NT2/D1 (cell line): ENCODE measurements at regions not wholly inside any gene's neighbourhood (a gene's known extent, or its start where the extent isn't known, plus 50 kb on each side); places are given as distances from the start of the nearest gene placed in this dataset.
"Not testable (repeated sequence)": the region's sequence is repeated elsewhere in the genome, so short reads cannot be mapped to it uniquely, and the experiment has no call there.

ENCODE experiments used
- DNase-seq: peaks from one replicate; pipeline ENCODE4 v3.0.0-alpha.2; 2011; ENCODE audit warnings: low read depth, low spot score
- H3K27me3 ChIP-seq: 2 replicates; pipeline ENCODE4 v1.6.0; 2011; ENCODE audit warnings: mild to moderate bottlenecking; ENCODE audit not compliant: insufficient read length, insufficient read depth
- H3K36me3 ChIP-seq: 2 replicates; pipeline ENCODE4 v1.6.1; 2011; ENCODE audit warnings: mild to moderate bottlenecking, low read length, mixed read lengths; ENCODE audit not compliant: insufficient read depth, insufficient read length
- H3K4me1 ChIP-seq: 2 replicates; pipeline ENCODE4 v1.5.1; 2011; ENCODE audit not compliant: insufficient read depth, insufficient read length
- H3K4me3 ChIP-seq: 2 replicates; pipeline ENCODE4 v1.5.1; 2011; ENCODE audit warnings: low read depth; ENCODE audit not compliant: insufficient read length
- H3K9ac ChIP-seq: 2 replicates; pipeline ENCODE4 v1.6.0; 2011; ENCODE audit warnings: low read depth; ENCODE audit not compliant: insufficient read length
- H3K9me3 ChIP-seq: 2 replicates; pipeline ENCODE4 v1.5.1; 2011; ENCODE audit warnings: mild to moderate bottlenecking, low read length; ENCODE audit not compliant: insufficient read depth
- SUZ12 ChIP-seq: IDR thresholded peaks from 2 replicates; pipeline ENCODE4 v1.6.1; 2011; ENCODE audit not compliant: insufficient read length, insufficient read depth; ENCODE audit errors: extremely low read depth
- YY1 ChIP-seq: IDR thresholded peaks from 2 replicates; pipeline ENCODE4 v1.6.1; 2011; ENCODE audit not compliant: insufficient read length, insufficient read depth
- ZNF274 ChIP-seq: IDR thresholded peaks from 2 replicates; pipeline ENCODE4 v1.6.1; 2011; ENCODE audit warnings: mild to moderate bottlenecking, low read depth, low read length

- DNase-seq, result no peak
- Histone ChIP-seq H3K9me3 (no peaks in the 10 kb centered on the region), H3K4me3 (no peak overlapping the region), H3K27me3 (no peaks in the 10 kb centered on the region), H3K4me1 (no peaks in the 10 kb centered on the region), H3K36me3 (no peaks in the 10 kb centered on the region), H3K9ac (no peak overlapping the region)
- TF ChIP-seq YY1, result no peak
- no peak for TF ChIP-seq ZNF274
- TF ChIP-seq SUZ12, result no peak
Observed at GRCh38 chr21:28688381-28688780, 304.3 kb downstream of the LTN1 start.

- DNase-seq, result no peak
- H3K27me3 ChIP-seq, result no peaks in the 10 kb centered on the region
- H3K4me1 ChIP-seq, result no peaks in the 10 kb centered on the region
- H3K9ac ChIP-seq, result no peak overlapping the region
- H3K36me3 ChIP-seq, result no peaks in the 10 kb centered on the region
- no peaks in the 10 kb centered on the region for H3K9me3 ChIP-seq
- H3K4me3 ChIP-seq, result no peak overlapping the region
- TF ChIP-seq YY1, result no peak
- TF ChIP-seq ZNF274, result no peak
- no peak for TF ChIP-seq SUZ12
Observed at GRCh38 chr21:28687586-28687985, 305.1 kb downstream of the LTN1 start.

GRCh38 chr21:28683982-28684752 is 308.5 kb downstream of the LTN1 start:
- Histone ChIP-seq H3K36me3 (no peaks in the 10 kb centered on the region), H3K27me3 (no peaks in the 10 kb centered on the region), H3K9ac (no peak overlapping the region), H3K4me3 (no peak overlapping the region), H3K9me3 (no peaks in the 10 kb centered on the region), H3K4me1 (no peaks in the 10 kb centered on the region)
- no peak for DNase-seq
- no peak for TF ChIP-seq ZNF274
- no peak for TF ChIP-seq YY1
- TF ChIP-seq SUZ12, result no peak

DNA sequence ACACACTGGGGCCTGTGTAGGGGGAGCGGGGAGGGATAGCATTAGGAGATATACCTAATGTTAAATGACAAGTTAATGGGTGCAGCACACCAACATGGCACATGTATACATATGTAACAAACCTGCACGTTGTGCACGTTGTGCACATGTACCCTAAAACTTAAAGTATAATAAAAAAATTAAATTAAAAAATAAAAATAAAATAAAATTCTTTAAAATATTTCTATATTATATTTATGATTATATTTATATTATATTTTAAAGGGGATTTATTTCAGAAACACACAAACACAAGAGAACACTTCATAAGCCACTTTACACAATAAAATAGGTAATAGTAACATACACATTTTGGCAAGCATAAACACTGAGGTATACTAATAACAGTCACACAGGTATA is 309.8 kb downstream of the LTN1 start:
- H3K27me3 ChIP-seq, H3K4me1 ChIP-seq, DNase-seq, H3K4me3 ChIP-seq, H3K9ac ChIP-seq, H3K9me3 ChIP-seq, H3K36me3 ChIP-seq: not testable (repeated sequence)

GRCh38 chr21:28677096-28677495 is 315.6 kb downstream of the LTN1 start:
- H3K9me3 ChIP-seq, H3K9ac ChIP-seq, H3K36me3 ChIP-seq, H3K4me1 ChIP-seq, DNase-seq, H3K27me3 ChIP-seq, H3K4me3 ChIP-seq: not testable (repeated sequence)

GRCh38 chr21:28675331-28676041 is 317.2 kb downstream of the LTN1 start:
- Histone ChIP-seq H3K9ac (no peak overlapping the region), H3K9me3 (peaks cover 9% of the 10 kb centered on the region; the same call in 1 of the 2 replicates), H3K4me3 (no peak overlapping the region), H3K4me1 (no peaks in the 10 kb centered on the region), H3K36me3 (no peaks in the 10 kb centered on the region), H3K27me3 (no peaks in the 10 kb centered on the region)
- TF ChIP-seq ZNF274, result no peak
- TF ChIP-seq SUZ12, result no peak
- TF ChIP-seq YY1, result no peak
- DNase-seq, result no peak

- Histone ChIP-seq H3K4me3 (no peak overlapping the region), H3K9me3 (peaks cover 9% of the 10 kb centered on the region; the same call in 1 of the 2 replicates), H3K9ac (no peak overlapping the region), H3K36me3 (no peaks in the 10 kb centered on the region), H3K4me1 (no peaks in the 10 kb centered on the region), H3K27me3 (no peaks in the 10 kb centered on the region)
- no peak for DNase-seq
- no peak for TF ChIP-seq SUZ12
- TF ChIP-seq YY1, result no peak
- no peak for TF ChIP-seq ZNF274
Observed at GRCh38 chr21:28674763-28675162, 317.9 kb downstream of the LTN1 start.
